Panc1 (cell line): ENCODE measurements at regions not wholly inside any gene's neighbourhood (a gene's known extent, or its start where the extent isn't known, plus 50 kb on each side); places are given as distances from the start of the nearest gene placed in this dataset.

Experiments
- ATAC-seq: fragments of 200-7000 bp; cut with Tn5 transposase; 2 replicates; pipeline ENCODE4 v1.9.1; 2020; ENCODE audit warnings: mild to moderate bottlenecking, moderate library complexity
- BruUV-seq: library from RNA; stranded (reverse); fragments of 400-500 nt; replicated peaks from 2 replicates; lab custom pipeline; 2021; lab: Mats Ljungman, UMichigan
- CTCF ChIA-PET: fragments of 300-600 bp; sonication (Branson Sonifier 250); formaldehyde crosslinking; loops from one replicate; lab custom pipeline; 2022; ENCODE audit warnings: antibody characterized with exemption; lab: Charles Lee
- POLR2A ChIA-PET: fragments of 300-600 bp; sonication (Branson Sonifier 250); formaldehyde crosslinking; loops from one replicate; lab custom pipeline; 2022; ENCODE audit warnings: antibody characterized with exemption; lab: Charles Lee
- DNase-seq: peaks from one replicate; pipeline ENCODE4 v3.0.0-alpha.2; 2010; ENCODE audit warnings: low read depth, low spot score
- H3K27ac ChIP-seq: 2 replicates; pipeline ENCODE4 v1.5.1; 2011; ENCODE audit warnings: mild to moderate bottlenecking, low read length, inconsistent platforms
- H3K27me3 ChIP-seq: fragments of 200-500 bp; sonication (Bioruptor generic); 2 replicates; pipeline ENCODE4 v1.6.0; 2014; ENCODE audit warnings: low read length, inconsistent platforms; ENCODE audit not compliant: control insufficient read depth, insufficient read depth
- H3K36me3 ChIP-seq: fragments of 200-500 bp; sonication (Bioruptor generic); 2 replicates; pipeline ENCODE4 v1.5.1; 2014; ENCODE audit warnings: inconsistent platforms, mild to moderate bottlenecking, low read length, moderate library complexity; ENCODE audit not compliant: control insufficient read depth, insufficient read depth
- H3K4me1 ChIP-seq: 2 replicates; pipeline ENCODE4 v1.5.1; 2011; ENCODE audit warnings: inconsistent platforms, mild to moderate bottlenecking, low read length, moderate library complexity; ENCODE audit not compliant: control insufficient read depth, insufficient read depth
- H3K4me3 ChIP-seq, 2 experiments: 2 replicates each; pipeline ENCODE4 v1.5.1; 2011 to 2012; ENCODE audit warnings: low read depth in 2 of 2, low read length in 2 of 2, mild to moderate bottlenecking in 2 of 2, inconsistent platforms in 1 of 2, moderate library complexity in 1 of 2
- H3K9me3 ChIP-seq: fragments of 200-500 bp; sonication (Bioruptor generic); 2 replicates; pipeline ENCODE4 v1.5.1; 2014; ENCODE audit warnings: low read depth, mild to moderate bottlenecking, inconsistent platforms, low read length, moderate library complexity; ENCODE audit not compliant: control insufficient read depth, insufficient read depth
- CTCF ChIP-seq: fragments of 450-650 bp; IDR thresholded peaks from 2 replicates; pipeline ENCODE4 v1.5.1; 2017; ENCODE audit warnings: mild to moderate bottlenecking
- POLR2AphosphoS5 ChIP-seq: IDR thresholded peaks from 2 replicates; pipeline ENCODE4 v1.6.1; 2012; ENCODE audit warnings: mild to moderate bottlenecking, low read depth, low read length, moderate library complexity
- SIN3A ChIP-seq: IDR thresholded peaks from 2 replicates; pipeline ENCODE4 v1.6.1; 2012; ENCODE audit warnings: low read depth, mild to moderate bottlenecking, low read length, moderate library complexity, borderline replicate concordance; ENCODE audit not compliant: insufficient read depth
- TCF7L2 ChIP-seq: IDR thresholded peaks from 2 replicates; pipeline ENCODE4 v1.6.1; 2011; ENCODE audit warnings: mild to moderate bottlenecking, low read depth, low read length, inconsistent platforms
- in situ Hi-C: cut with HindIII; loops from 2 replicates; pipeline ENCODE4 v1.10.0; 2016; ENCODE audit warnings: low sequenced_read_pairs, low pct_unique_long_range_greater_than_20kb
- intact Hi-C: fragments of 100-400 bp; cut with micrococcal nuclease; formaldehyde crosslinking; loops from one replicate; pipeline ENCODE4 v1.10.0; 2022; ENCODE audit not compliant: unreplicated experiment
- TF ChIP-seq, protein P1 (sequence below), 2 experiments: IDR thresholded peaks; 2 replicates each; pipeline ENCODE4 v1.6.1; 2011 to 2012; ENCODE audit warnings: low read depth in 2 of 2, control low read depth in 1 of 2, low read length in 1 of 2, mild to moderate bottlenecking in 1 of 2, moderate library complexity in 1 of 2; ENCODE audit not compliant: insufficient read depth in 1 of 2

DNA sequence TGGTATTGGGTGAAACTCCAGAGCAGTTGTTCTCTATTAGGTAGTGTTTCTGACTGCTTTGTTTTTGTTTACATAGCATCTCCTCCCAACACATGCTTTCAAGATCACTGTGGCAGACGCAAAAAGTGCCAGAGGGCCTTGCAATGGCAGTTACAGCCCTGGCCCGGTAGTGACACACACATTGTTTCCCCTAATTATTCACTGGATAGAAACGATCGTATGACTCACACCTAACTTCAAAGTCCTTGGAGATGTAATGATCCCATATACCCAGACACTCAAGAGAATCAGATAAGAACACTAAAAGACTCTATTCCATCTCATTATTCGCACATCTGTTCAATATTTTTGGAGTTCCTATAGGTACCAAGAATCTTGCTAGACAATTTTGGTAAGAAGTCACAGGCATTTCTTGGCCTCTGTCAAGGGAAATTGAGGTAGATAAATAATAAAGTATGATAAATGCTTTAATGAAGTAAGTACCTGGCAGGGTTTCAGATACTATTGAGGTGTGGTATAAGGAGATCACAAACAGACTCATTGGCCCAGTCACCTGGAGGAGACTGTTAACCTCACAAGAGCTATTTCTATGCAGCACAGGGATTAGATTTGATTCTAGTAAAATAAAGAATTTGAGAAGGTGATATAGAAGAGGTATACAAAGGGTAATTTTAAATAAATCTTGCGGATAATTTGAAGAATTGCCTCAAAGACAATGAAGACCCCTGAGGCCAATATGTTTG, 485.3 kb downstream of the SLITRK6 start:
- Histone ChIP-seq H3K27me3 (no peaks in the 10 kb centered on the region), H3K4me3 (no peak overlapping the region), H3K9me3 (no peaks in the 10 kb centered on the region), H3K27ac (0 out of 2 replicates have a peak overlapping the region, but pooled peaks have one; percentile 12), H3K36me3 (no peaks in the 10 kb centered on the region), H3K4me1 (peaks cover 8% of the 10 kb centered on the region)
- DNase-seq (peak; percentile 28), ATAC-seq (peak; percentile 97)
- POLR2A ChIA-PET = no interaction called here
- no TSS peak for BruUV-seq
- intact Hi-C loops (no loop called here), in situ Hi-C loops (no loop called here)
- CTCF ChIA-PET = no interaction called here
- TF ChIP-seq SIN3A (no peak), CTCF (no peak), TCF7L2 (peak; percentile 72)
- TF ChIP-seq, protein P1, sequence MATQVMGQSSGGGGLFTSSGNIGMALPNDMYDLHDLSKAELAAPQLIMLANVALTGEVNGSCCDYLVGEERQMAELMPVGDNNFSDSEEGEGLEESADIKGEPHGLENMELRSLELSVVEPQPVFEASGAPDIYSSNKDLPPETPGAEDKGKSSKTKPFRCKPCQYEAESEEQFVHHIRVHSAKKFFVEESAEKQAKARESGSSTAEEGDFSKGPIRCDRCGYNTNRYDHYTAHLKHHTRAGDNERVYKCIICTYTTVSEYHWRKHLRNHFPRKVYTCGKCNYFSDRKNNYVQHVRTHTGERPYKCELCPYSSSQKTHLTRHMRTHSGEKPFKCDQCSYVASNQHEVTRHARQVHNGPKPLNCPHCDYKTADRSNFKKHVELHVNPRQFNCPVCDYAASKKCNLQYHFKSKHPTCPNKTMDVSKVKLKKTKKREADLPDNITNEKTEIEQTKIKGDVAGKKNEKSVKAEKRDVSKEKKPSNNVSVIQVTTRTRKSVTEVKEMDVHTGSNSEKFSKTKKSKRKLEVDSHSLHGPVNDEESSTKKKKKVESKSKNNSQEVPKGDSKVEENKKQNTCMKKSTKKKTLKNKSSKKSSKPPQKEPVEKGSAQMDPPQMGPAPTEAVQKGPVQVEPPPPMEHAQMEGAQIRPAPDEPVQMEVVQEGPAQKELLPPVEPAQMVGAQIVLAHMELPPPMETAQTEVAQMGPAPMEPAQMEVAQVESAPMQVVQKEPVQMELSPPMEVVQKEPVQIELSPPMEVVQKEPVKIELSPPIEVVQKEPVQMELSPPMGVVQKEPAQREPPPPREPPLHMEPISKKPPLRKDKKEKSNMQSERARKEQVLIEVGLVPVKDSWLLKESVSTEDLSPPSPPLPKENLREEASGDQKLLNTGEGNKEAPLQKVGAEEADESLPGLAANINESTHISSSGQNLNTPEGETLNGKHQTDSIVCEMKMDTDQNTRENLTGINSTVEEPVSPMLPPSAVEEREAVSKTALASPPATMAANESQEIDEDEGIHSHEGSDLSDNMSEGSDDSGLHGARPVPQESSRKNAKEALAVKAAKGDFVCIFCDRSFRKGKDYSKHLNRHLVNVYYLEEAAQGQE (IDR thresholded peaks at IDR 0.05; ENCODE audit: insufficient read depth in 1 of 2, low read depth in 2 of 2, low read length in 1 of 2) = no peak

DNA sequence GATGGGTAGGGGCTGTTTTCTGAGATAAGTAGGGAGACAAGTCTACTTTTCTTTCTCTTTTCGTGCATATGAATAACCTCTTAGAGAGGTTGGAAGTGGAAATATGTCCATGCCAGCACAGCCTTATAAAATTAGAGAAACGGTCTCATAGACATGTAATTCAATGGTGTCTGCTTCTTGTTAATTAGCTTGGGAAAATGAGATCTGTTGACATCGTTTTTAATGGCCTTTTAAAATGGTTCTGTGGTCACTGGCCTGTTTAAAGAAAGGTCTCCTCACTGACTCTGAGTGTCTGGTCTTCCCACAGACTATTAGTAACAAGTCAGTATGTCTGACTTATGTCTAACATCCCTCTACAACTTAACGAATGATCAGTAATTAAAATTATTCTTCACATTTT, 487.1 kb downstream of the SLITRK6 start:
- in situ Hi-C loops (no loop called here), intact Hi-C loops (no loop called here)
- Histone ChIP-seq H3K27ac (no peak overlapping the region), H3K9me3 (no peaks in the 10 kb centered on the region), H3K27me3 (no peaks in the 10 kb centered on the region), H3K4me3 (no peak overlapping the region), H3K36me3 (no peaks in the 10 kb centered on the region), H3K4me1 (peaks cover 8% of the 10 kb centered on the region)
- POLR2A ChIA-PET = no interaction called here
- CTCF ChIA-PET = no interaction called here
- no TSS peak for BruUV-seq
- ATAC-seq = no peak
- TF ChIP-seq TCF7L2 (no peak), SIN3A (no peak), CTCF (no peak), POLR2AphosphoS5 (no peak)
- TF ChIP-seq, protein P1 (IDR thresholded peaks at IDR 0.05; ENCODE audit: insufficient read depth in 1 of 2, low read depth in 2 of 2, low read length in 1 of 2) = no peak
- no peak for DNase-seq
